ENCODE measurements at regions not wholly inside any gene's neighbourhood (a gene's known extent, or its start where the extent isn't known, plus 50 kb on each side); places are given as distances from the start of the nearest gene placed in this dataset.

- TF ChIP-seq CTCF (IDR thresholded peaks at IDR 0.05) = no peak
- TF ChIP-seq EZH2 (IDR thresholded peaks at IDR 0.05; ENCODE audit: borderline replicate concordance, insufficient read depth, low read depth, low read length, poor library complexity, severe bottlenecking) = no peak
Measured at GRCh38 chr15:53324061-53324460, 435.4 kb downstream of the WDR72 start.

Measured in B cell (primary cell).